SK-N-MC (cell line): ENCODE measurements at regions not wholly inside any gene's neighbourhood (a gene's known extent, or its start where the extent isn't known, plus 50 kb on each side); places are given as distances from the start of the nearest gene placed in this dataset.

Source experiments
- EZH2 ChIP-seq: fragments of 200-600 bp; sonication (generic); IDR thresholded peaks from one replicate; pipeline ENCODE4 v1.6.1; 2017; ENCODE audit warnings: antibody characterized with exemption
- FOXP2 ChIP-seq: optimal IDR thresholded peaks from 2 replicates; pipeline ENCODE3; 2011; ENCODE audit warnings: mild to moderate bottlenecking, moderate library complexity; ENCODE audit not compliant: insufficient read depth; ENCODE audit errors: extremely low read length, control extremely low read depth
- POLR2AphosphoS5 ChIP-seq: IDR thresholded peaks from 2 replicates; pipeline ENCODE4 v1.6.1; 2012; ENCODE audit warnings: mild to moderate bottlenecking, low read depth, low read length, borderline replicate concordance

DNA sequence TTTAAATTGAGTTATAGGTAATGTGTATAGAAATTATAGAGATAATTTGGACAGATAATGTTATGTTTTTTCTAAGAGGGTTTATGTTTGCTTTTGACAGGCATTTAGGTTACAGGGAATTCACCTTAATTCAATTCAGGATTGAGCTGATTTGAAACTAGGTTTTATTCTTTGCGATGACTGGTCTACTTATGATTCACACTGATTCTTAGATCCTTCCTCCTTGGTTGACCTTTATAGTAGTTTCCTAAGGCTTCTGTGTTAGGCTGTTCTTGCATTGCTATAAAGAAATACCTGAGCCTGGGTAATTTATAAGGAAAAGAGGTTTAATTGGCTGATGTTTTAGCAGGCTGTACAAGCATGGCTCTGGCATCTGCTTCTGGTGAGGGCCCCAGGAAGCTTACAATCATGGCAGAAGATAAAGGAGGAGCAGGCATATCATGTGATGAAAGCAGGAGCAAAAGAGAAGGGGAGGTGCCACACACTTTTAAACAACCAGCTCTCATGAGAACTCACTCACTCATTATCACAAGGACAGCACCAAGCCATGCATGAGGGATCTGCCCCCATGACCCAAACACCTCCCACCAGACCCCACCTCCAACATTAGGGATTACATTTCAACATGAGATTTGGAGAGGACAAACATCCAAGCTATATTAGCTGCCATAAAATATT, 155.0 kb upstream of the SFRP2 start:
- TF ChIP-seq EZH2: no peak
- no peak for TF ChIP-seq POLR2AphosphoS5
- TF ChIP-seq FOXP2: no peak
